SHP77 treated with DMSO at 0.1 percent for 48 hours (cell line): ENCODE measurements at regions not wholly inside any gene's neighbourhood (a gene's known extent, or its start where the extent isn't known, plus 50 kb on each side); places are given as distances from the start of the nearest gene placed in this dataset.

Experiments
- DNase-seq: peaks from one replicate; lab custom pipeline; 2025; lab: John Stamatoyannopoulos, UW

DNA sequence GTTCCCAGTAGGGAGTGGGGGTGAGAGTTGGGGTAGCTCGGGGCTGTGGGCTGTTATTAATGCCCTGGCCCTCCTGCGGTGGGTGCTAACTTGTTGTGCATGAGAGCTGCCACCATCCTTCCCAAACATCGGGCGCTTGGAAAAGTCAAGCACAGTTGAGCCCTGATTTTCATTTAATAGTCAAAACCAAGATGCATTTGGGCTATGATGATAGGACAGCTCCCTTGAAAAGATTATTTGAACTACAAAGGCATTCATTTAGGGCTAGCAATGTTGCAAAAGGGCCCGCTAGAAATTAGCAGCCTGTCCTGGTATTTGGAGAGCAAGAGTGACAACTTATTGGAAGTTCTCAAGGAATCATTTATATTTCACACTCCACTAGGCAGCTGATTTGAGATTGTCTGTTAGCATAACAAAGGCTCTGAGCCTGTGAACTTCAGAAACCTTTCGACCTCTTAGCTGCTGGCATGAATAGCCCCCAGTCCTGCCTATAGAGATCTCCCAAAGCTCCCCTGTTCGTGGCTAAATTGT is 128.2 kb upstream of the TMEM161B start:
- DNase-seq = no peak

GRCh38 chr5:88396000-88396535 is 127.4 kb upstream of the TMEM161B start:
- no peak for DNase-seq

- no peak for DNase-seq
Observed at GRCh38 chr5:88395264-88395663, 126.6 kb upstream of the TMEM161B start.

DNA sequence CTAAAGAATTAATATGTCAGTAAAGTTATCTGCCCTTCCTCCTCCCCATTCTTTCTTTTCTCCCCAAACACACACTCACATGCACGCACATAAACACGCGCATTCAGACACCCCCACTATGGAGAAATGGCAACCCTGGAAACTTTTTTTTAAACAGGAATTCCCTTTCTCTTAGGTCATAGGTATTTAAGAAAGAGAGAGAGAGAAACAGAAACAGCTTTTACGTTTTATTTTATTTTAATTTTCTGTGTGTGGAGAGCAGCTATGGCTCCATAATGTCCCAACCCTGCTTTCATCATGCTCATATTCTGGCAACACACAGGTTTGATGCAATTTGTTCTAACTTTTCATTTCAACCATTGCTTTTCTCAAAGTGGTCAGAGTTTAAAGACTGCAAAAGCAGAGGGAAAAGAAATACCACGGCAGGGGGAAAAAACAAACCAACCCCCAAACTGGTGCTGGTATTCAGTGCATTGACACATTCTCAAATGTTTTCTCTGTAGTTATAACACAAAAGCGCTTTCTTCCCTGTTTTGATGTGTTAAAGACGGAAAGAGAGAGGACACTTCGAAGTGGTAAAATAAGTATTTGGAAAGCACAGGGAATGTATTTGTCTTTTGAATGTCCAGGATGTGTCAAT is 126.0 kb upstream of the TMEM161B start:
- DNase-seq = no peak

- DNase-seq = no peak
Observed at GRCh38 chr5:88393716-88394535, 125.3 kb upstream of the TMEM161B start.

GRCh38 chr5:88393042-88393441 is 124.4 kb upstream of the TMEM161B start:
- DNase-seq = no peak

- no peak for DNase-seq
Observed at GRCh38 chr5:88391991-88392390, 123.3 kb upstream of the TMEM161B start.

- no peak for DNase-seq
Observed at GRCh38 chr5:88391116-88391515, 122.5 kb upstream of the TMEM161B start.

DNA sequence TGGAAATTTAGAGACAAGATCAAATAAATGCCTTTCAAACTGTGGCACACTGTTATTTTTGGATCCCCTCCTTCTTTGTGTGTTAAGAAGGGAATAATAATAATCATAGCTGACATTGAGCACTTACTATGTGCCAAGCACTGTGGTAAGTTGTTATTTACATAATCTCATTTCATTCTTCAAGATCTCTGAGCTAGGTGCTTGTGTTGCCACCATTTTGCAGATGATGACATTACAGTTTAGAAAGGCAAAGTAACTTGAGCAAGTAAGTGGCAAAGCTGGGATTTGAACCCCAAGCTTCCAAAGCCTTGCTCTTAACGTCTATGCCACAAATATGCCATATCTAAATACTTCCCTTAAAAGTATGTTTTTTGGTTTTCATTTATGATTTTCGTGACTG is 121.8 kb upstream of the TMEM161B start:
- no peak for DNase-seq

GRCh38 chr5:88390096-88390441 is 121.4 kb upstream of the TMEM161B start:
- no peak for DNase-seq

DNA sequence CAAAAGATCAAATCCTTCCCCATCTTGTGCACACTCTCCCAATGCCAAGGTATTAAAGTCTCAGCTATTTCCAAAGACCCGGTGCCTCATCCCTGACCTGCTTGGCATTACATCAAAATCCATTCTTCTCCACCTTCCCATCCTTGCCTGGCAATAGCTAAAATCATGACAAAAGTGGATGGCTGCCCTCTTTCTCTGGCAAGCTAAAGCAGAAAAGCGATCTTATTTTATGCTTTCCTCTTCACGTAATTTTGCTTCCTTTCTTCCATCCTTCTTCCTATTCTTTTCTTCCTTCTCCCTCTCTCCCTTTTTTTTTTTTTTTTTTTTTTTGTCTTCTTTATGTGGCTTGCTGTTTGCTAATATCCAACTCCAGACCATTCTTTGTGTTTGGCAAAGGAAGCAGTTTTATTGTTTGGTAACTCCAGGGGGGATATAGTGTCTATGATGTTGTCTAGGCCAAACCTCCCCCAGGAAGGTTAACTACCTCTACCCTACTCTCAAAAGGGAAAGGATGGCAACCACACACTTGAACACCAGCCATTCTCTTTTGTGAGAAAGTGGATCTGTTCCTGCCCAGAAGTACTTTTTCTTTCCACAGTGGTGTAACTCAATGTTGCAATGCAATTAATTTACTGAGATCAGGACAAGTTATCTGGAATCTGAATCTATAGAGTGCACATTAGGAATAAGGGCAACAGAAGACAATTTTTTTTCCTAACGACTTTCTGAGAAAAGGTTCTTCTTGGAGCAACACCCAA is 120.9 kb upstream of the TMEM161B start:
- DNase-seq = no peak

DNA sequence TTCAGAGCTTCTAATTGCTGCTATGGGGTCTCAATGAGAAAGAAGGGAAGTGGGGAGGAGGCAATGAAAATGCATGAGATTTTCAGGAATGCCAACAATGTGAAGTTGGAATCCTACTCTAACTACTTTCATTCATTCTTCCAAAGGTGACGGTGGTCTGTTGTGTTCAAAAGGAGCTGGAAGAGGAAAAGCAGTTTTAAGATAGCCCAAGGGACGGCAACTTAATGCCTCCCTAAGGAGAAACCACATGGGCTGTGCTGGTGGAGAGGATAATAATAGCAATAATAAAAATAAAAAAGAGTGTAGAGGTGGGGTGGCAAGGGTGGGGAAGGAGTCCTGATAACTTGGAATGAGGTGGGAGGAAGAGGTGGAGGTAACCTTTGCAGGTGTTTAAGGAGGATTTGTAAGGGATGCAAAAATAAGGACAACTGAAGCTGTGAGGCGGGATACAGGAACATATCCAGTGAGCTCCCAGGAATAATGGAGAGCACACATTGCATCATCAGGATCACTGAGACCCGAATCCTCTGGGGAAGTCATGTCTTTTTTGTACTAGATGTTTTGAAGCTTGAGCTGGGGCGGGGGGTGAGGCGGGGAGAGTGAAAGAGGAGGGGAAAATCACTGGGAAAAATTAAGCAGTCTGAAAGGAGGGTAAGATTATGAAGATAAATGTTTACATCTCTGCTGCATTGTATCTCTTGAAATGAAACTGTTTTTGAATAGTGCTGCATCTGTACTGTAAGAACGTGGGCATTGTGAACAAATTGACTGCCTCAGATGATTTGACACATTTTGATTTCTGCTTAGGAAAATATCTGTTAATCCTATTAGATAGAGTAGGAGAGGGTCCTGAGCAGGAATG is 120.1 kb upstream of the TMEM161B start:
- no peak for DNase-seq

DNA sequence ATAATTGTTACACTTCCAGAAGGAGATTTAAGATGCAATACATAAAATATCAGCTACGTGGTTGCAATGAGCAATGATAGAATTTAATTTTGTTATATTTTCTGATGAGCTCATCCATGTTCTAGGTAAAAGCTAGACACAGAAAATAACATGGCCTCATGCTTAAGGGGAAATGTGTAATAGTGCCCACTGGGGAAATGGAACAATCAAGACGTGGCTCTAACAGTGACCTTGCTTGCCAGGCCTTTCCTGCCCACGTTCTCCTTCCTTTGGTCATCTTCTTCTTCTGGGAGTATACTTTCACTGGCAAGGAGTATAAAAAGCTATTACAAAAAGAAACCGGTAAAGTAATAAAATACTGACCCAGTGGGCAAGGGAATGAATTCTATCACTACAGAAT is 116.2 kb upstream of the TMEM161B start:
- DNase-seq = no peak

- DNase-seq = no peak
Observed at GRCh38 chr5:88380332-88380731, 111.7 kb upstream of the TMEM161B start.

GRCh38 chr5:88377705-88378656 is 109.3 kb upstream of the TMEM161B start:
- peak; percentile 12 for DNase-seq

DNA sequence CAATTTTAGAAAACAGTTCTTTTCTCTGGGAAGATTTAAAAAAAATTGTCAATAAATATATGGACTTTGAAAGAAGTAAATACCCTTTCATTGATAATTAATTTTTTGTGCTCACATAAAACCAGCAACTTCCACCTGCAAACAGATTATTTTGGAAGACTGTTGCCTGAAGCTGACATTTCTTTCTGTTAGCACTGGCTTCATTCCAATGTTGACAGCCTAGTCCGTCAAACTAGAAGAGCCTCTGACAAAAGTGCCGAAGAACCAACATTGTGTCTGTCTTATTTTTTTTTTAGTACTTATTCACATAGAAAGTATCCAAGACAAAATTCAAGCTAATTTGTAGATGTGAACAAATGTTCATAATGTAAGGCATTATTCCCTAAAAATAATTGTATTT is 108.6 kb upstream of the TMEM161B start:
- no peak for DNase-seq

GRCh38 chr5:88376728-88377127 is 108.1 kb upstream of the TMEM161B start:
- no peak for DNase-seq

- no peak for DNase-seq
Observed at GRCh38 chr5:88374391-88374790, 105.7 kb upstream of the TMEM161B start.

DNA sequence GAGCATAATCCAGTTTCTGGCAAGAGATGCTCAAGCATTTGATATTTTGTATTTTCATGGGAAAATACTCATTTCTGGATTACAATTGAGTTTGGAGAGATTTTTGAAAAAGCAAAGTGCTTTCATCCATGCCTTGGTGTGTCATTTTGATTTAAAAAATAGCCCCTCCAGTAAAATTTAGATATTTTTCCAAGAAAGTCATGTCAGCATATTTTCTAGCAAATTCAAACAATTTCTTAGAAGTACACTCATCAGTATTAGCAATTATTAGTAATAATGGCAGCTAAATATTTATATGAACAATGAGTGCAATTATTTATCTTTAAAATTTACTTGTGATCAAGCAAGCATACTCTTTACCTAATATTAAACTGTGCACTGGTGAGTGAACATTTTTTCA is 102.2 kb upstream of the TMEM161B start:
- no peak for DNase-seq

GRCh38 chr5:88368201-88368600 is 99.6 kb upstream of the TMEM161B start:
- no peak for DNase-seq
